Cardiac muscle cell (in vitro differentiated cells and primary cell): ENCODE measurements at regions not wholly inside any gene's neighbourhood (a gene's known extent, or its start where the extent isn't known, plus 50 kb on each side); places are given as distances from the start of the nearest gene placed in this dataset.

Experiments used
- DNase-seq, 2 donors: peaks; one replicate each; pipeline versions ENCODE4 v3.0.0 to v3.0.0-alpha.2; 2010 to 2017; ENCODE audit warnings: low read depth in 1 of 2, low spot score in 1 of 2
- H3K27ac ChIP-seq: fragments of 200-600 bp; sonication (generic); 2 replicates; pipeline ENCODE4 v1.5.1; 2016
- H3K27me3 ChIP-seq: fragments of 200-600 bp; sonication (generic); 2 replicates; pipeline ENCODE4 v1.6.0; 2016; ENCODE audit warnings: control low read depth
- H3K36me3 ChIP-seq: fragments of 200-600 bp; sonication (generic); 2 replicates; pipeline ENCODE4 v1.5.1; 2016; ENCODE audit warnings: control low read depth
- H3K4me1 ChIP-seq: fragments of 200-600 bp; sonication (generic); 2 replicates; pipeline ENCODE4 v1.8.1; 2017; ENCODE audit warnings: low read depth, mild to moderate bottlenecking, mixed run types
- H3K4me3 ChIP-seq: fragments of 200-600 bp; sonication (generic); 2 replicates; pipeline ENCODE4 v1.5.1; 2016; ENCODE audit warnings: mild to moderate bottlenecking
- H3K9me3 ChIP-seq: fragments of 200-600 bp; sonication (generic); 2 replicates; pipeline ENCODE4 v1.5.1; 2017; ENCODE audit warnings: low read depth, mild to moderate bottlenecking, control low read depth
- CTCF ChIP-seq: IDR thresholded peaks from 2 replicates; pipeline ENCODE4 v1.5.1; 2012; ENCODE audit warnings: low read depth, mild to moderate bottlenecking, low read length

GRCh38 chr6:16974704-16975359 is 127.0 kb upstream of the STMND1 start:
- no peak for DNase-seq
- Histone ChIP-seq H3K27ac (no peak overlapping the region), H3K4me1 (peaks cover 7% of the 10 kb centered on the region), H3K27me3 (no peaks in the 10 kb centered on the region), H3K9me3 (no peaks in the 10 kb centered on the region), H3K4me3 (no peak overlapping the region), H3K36me3 (no peaks in the 10 kb centered on the region)
- TF ChIP-seq CTCF, result no peak

DNA sequence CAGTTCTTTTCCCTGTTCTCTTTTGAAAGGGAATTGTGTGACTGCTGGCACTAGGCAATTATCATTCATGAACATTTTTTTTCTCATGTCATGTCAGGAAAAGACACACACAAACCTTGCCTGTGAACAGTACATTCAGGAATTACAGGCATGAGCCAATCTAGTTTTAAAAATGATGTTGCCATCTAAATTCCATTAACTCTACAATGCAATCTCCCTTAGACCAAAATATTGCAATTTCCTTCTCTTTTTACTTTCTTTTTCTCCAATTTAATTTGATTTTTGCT is 127.5 kb upstream of the STMND1 start:
- Histone ChIP-seq H3K36me3 (no peaks in the 10 kb centered on the region), H3K27me3 (no peaks in the 10 kb centered on the region), H3K27ac (no peak overlapping the region), H3K9me3 (no peaks in the 10 kb centered on the region), H3K4me3 (no peak overlapping the region), H3K4me1 (peaks cover 7% of the 10 kb centered on the region)
- TF ChIP-seq CTCF, result no peak
- no peak for DNase-seq

- no peak for TF ChIP-seq CTCF
- no peak overlapping the region for H3K27ac ChIP-seq
Measured at GRCh38 chr6:16973545-16974386, 128.1 kb upstream of the STMND1 start.

DNA sequence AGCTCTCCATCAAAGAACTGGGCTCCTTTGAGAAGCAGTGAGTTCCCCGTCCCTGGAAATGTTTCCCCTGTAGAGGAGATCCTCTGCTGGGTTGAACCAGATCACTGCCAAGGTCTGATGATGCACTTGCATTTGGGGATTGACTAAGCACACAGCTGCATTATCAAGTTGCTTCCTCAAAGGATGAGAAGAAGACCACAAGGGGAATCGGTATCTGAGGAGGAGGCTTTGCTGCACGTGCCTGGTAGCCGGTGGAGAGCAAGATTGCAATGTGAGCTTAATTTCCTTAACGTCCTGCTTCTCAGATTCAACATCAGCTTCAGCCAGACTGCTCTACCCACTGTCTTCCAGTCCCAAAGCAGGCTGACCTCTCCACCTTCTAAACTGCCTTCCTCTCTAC is 128.8 kb upstream of the STMND1 start:
- Histone ChIP-seq H3K4me1 (peaks cover 7% of the 10 kb centered on the region), H3K27ac (no peak overlapping the region), H3K27me3 (no peaks in the 10 kb centered on the region), H3K9me3 (no peaks in the 10 kb centered on the region), H3K4me3 (no peak overlapping the region), H3K36me3 (no peaks in the 10 kb centered on the region)
- no peak for TF ChIP-seq CTCF
- DNase-seq, result no peak

More at GRCh38 chr6:16973545-16974386, 128.1 kb upstream of the STMND1 start:
- Histone ChIP-seq H3K4me3 (no peak overlapping the region), H3K27me3 (no peaks in the 10 kb centered on the region), H3K4me1 (peaks cover 7% of the 10 kb centered on the region), H3K9me3 (no peaks in the 10 kb centered on the region), H3K36me3 (no peaks in the 10 kb centered on the region)
- DNase-seq, result no peak

DNA sequence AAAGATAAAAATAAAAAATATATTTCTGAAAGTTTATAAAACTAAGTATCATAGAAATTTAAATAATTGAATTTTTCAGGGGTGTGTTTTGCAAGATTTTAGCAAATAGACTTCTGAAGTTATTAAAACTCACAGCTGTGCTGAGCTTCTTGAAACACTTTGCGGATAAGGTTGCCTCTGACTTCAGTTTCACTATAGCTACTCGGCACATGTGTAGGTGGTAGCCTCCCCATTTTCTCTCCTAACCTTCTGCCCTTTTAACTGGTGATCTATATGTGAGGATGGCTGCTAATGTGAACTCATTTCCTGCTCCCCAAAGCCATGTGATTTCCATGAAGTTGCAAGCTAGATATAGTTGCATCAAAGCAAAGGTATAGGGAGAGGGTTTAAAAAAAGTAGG is 129.3 kb upstream of the STMND1 start:
- H3K27ac ChIP-seq, result no peak overlapping the region
- no peak for TF ChIP-seq CTCF
- H3K9me3 ChIP-seq, result no peaks in the 10 kb centered on the region

More for the DNA sequence above, 129.3 kb upstream of the STMND1 start:
- no peak for DNase-seq
- Histone ChIP-seq H3K4me3 (no peak overlapping the region), H3K4me1 (peaks cover 7% of the 10 kb centered on the region), H3K27me3 (no peaks in the 10 kb centered on the region), H3K36me3 (no peaks in the 10 kb centered on the region)
